Naive thymus-derived CD8-positive, alpha-beta T cell (primary cell): ENCODE measurements at regions not wholly inside any gene's neighbourhood (a gene's known extent, or its start where the extent isn't known, plus 50 kb on each side); places are given as distances from the start of the nearest gene placed in this dataset.
"Not testable (repeated sequence)": the region's sequence is repeated elsewhere in the genome, so short reads cannot be mapped to it uniquely, and the experiment has no call there.

Source experiments
- ATAC-seq, 2 donors: fragments of 150-1000 bp; cut with Tn5 transposase in 1 of 2; sonication (Bioruptor Pico), chemical (Tn5 transposase) in 1 of 2; 1 replicate in 1 of 2; 2 replicates in 1 of 2; pipeline ENCODE4 v1.10.0; 2021; ENCODE audit warnings: mild to moderate bottlenecking in 2 of 2, moderate library complexity in 2 of 2
- POLR2A ChIA-PET: fragments of 350-600 bp; sonication (Branson Sonifier 250); formaldehyde crosslinking; loops from one replicate; lab custom pipeline; 2021; ENCODE audit warnings: antibody characterized with exemption; lab: Charles Lee
- DNase-seq, 10 donors: peaks; one replicate each; pipeline versions ENCODE4 v3.0.0 to v3.0.0-alpha.2; 2020 to 2022
- H3K27ac Mint-ChIP-seq, 10 donors: one replicate each; pipeline ENCODE4 v1.8.0; 2020 to 2022; ENCODE audit warnings: mild to moderate bottlenecking in 10 of 10, mixed read lengths in 10 of 10, moderate library complexity in 4 of 10, inconsistent platforms in 1 of 10
- H3K27me3 Mint-ChIP-seq, 5 donors: one replicate each; pipeline ENCODE4 v1.8.0; 2021 to 2022; ENCODE audit warnings: mixed read lengths in 5 of 5
- H3K36me3 Mint-ChIP-seq, 3 donors: one replicate each; pipeline ENCODE4 v1.8.0; 2020 to 2022; ENCODE audit warnings: mixed read lengths in 3 of 3, mild to moderate bottlenecking in 2 of 3, inconsistent platforms in 1 of 3
- H3K4me1 Mint-ChIP-seq, 4 donors: one replicate each; pipeline ENCODE4 v1.8.0; 2021 to 2022; ENCODE audit warnings: mixed read lengths in 4 of 4
- H3K4me3 Mint-ChIP-seq, 10 donors: one replicate each; pipeline ENCODE4 v1.8.0; 2020 to 2022; ENCODE audit warnings: mild to moderate bottlenecking in 10 of 10, mixed read lengths in 10 of 10, moderate library complexity in 6 of 10, inconsistent platforms in 1 of 10
- H3K9me3 Mint-ChIP-seq, 9 donors: one replicate each; pipeline ENCODE4 v1.8.0; 2020 to 2022; ENCODE audit warnings: mixed read lengths in 9 of 9, mild to moderate bottlenecking in 3 of 9, inconsistent platforms in 1 of 9, moderate library complexity in 1 of 9

DNA sequence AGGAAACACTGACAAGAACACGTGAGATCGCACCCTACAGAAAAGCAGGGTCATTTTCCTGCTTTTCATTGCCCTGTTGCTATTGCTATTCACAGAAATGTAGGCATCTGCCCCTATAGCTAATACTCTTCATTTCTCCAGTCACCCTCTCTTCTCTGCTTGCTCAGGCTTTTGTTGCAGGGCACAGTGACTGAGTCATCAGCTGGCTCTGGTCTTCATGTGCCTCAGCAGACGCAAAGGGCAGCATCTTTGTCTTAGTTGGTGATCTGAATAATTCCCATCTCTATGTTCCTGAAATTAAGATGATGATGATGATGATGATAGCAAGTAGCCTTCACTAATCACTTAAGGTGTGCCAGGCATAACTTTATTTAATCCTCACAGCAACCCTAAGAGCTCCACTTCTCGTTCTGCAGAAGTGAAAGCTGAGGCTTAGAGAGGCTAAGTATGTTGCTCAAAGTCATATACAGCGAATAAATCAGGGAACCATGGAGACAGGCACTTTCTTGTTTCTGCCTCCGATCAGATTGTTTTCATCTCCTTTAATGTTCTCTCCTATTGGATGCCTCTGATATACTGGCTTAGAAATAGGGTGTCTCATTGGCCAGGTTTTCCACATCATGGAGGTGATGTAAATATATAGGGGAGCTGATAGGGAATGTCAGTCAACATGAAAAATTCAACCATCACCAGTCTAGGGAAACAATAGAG lies 133.0 kb upstream of the STK32A start:
- POLR2A ChIA-PET, result no interaction called here
- peaks cover 0 to 2% (median 0%) of the 10 kb centered on the region in 5 donors for H3K27me3 Mint-ChIP-seq
- no peak overlapping the region for H3K4me3 Mint-ChIP-seq
- peaks cover 0 to 2% (median 0%) of the 10 kb centered on the region in 3 donors for H3K36me3 Mint-ChIP-seq
- DNase-seq (no peak), ATAC-seq (no peak)
- no peaks in the 10 kb centered on the region for H3K9me3 Mint-ChIP-seq
- H3K27ac Mint-ChIP-seq, result no peak overlapping the region
- no peaks in the 10 kb centered on the region for H3K4me1 Mint-ChIP-seq

DNA sequence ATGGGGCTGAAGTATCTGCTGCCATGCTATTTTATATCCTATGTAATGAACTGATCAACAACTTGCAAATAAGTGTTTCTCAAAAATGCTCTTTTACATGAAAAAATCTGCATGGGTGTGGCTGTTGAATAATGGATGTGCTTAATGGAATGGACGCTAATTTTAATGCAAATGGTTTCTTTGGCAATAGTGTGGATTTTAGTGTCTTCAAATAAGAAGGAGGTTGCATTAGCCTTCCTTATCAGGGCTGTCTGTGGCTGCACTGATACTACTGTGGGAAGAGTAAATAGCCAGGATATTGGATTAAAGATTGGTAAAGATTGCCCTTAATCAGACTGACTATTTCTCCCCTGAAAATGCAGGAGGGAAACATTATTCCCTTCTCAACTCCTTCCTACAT lies 121.9 kb upstream of the STK32A start:
- POLR2A ChIA-PET, result no interaction called here
- DNase-seq (no peak), ATAC-seq (no peak)
- H3K9me3 Mint-ChIP-seq, result no peaks in the 10 kb centered on the region
- no peaks in the 10 kb centered on the region for H3K36me3 Mint-ChIP-seq
- H3K4me3 Mint-ChIP-seq, result no peak overlapping the region
- no peaks in the 10 kb centered on the region for H3K4me1 Mint-ChIP-seq
- H3K27ac Mint-ChIP-seq, result no peak overlapping the region
- H3K27me3 Mint-ChIP-seq, result peaks cover 0 to 7% (median 1%) of the 10 kb centered on the region in 5 donors

DNA sequence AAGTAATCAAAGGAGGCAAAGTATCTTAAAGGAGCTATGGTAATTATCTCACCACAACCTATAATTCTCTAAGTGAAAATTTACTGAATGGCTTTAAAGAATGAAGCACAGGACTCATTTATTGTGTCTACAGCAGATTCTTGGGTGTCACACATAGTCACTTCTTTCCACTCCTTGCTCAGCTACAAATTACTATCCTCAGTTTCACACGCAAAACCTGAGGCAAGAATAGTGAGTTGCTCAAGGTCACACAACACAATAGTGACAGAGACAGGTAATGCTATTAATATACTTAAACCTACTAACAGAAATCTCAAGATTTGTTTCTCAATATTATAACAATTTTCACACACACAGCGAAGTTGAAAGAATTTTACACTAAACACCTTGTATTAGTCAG lies 120.9 kb upstream of the STK32A start:
- no peaks in the 10 kb centered on the region for H3K9me3 Mint-ChIP-seq
- no peaks in the 10 kb centered on the region for H3K36me3 Mint-ChIP-seq
- no peak overlapping the region for H3K27ac Mint-ChIP-seq

DNA sequence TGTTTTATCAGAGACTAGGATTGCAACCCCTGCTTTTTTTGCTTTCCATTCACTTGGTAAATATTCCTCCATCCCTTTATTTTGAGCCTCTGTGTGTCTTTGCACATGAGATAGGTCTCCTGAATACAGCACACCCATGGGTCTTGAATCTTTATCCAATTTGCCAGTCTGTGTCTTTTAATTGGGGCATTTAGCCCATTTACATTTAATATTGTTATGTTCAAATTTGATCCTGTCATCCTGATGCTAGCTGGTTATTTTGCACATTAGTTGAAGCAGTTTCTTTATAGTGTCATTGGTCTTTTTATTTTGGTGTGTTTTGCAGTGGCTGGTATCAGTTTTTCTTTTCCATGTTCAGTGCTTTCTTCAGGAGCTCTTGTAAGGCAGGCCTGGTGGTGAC lies 95.1 kb upstream of the STK32A start:
- H3K27ac Mint-ChIP-seq, ATAC-seq, H3K4me1 Mint-ChIP-seq, DNase-seq, H3K4me3 Mint-ChIP-seq, POLR2A ChIA-PET: not testable (repeated sequence)
- Mint-ChIP-seq H3K27me3 (peaks cover 0 to 11% (median 3%) of the 10 kb centered on the region in 5 donors), H3K36me3 (peaks cover 0 to 35% (median 9%) of the 10 kb centered on the region in 3 donors), H3K9me3 (peaks cover 10 to 62% (median 36%) of the 10 kb centered on the region in 9 donors)

More for the DNA sequence above, 120.9 kb upstream of the STK32A start:
- POLR2A ChIA-PET, result no interaction called here
- Mint-ChIP-seq H3K4me1 (no peaks in the 10 kb centered on the region), H3K4me3 (no peak overlapping the region), H3K27me3 (peaks cover 0 to 1% (median 0%) of the 10 kb centered on the region in 5 donors)
- ATAC-seq (no peak), DNase-seq (no peak)

DNA sequence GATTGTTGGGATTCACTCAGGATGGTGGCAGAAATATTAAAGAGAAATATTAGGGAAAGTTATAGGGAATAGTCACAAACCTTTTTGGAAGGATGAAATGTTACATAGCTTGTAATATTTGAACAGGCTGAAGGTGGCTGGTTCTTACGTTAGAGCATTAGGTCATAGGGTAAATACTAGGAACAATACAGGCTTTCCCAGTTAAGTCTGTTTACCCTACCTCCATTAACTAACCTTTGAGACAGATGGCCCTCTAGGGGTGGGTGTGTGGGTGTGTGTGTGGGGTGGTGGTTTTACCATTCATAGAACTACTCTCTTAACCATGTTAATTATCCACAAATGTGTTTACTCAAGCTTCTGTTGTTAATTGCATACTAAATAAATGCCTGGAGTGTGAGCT lies 94.3 kb upstream of the STK32A start:
- Mint-ChIP-seq H3K4me1 (no peaks in the 10 kb centered on the region), H3K36me3 (peaks cover 0 to 35% (median 9%) of the 10 kb centered on the region in 3 donors), H3K27me3 (peaks cover 0 to 11% (median 5%) of the 10 kb centered on the region in 5 donors), H3K27ac (no peak overlapping the region), H3K4me3 (no peak overlapping the region), H3K9me3 (peaks cover 10 to 62% (median 36%) of the 10 kb centered on the region in 9 donors)
- DNase-seq (no peak), ATAC-seq (no peak)
- POLR2A ChIA-PET, result no interaction called here

DNA sequence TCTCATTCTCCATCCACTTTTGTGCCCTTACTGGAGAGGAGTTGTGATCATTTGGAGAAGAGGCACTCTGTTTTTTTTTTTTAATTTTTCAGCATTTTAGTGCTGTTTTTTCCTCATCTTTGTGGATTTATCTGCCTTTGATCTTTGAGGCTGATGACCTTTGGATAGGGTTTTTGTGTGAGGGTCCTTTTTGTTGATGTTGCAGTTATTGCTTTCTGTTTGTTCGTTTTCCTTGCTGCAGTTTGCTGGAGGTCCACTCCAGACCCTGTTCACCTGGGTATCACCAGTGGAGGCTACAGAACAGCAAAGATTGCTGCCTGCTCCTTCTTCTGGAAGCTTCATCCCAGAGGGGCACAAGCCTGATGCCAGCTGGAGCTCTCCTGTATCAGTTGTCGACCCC lies 93.2 kb upstream of the STK32A start:
- Mint-ChIP-seq H3K9me3 (peaks cover 10 to 51% (median 33%) of the 10 kb centered on the region in 9 donors), H3K27me3 (peaks cover 0 to 11% (median 5%) of the 10 kb centered on the region in 5 donors), H3K36me3 (peaks cover 0 to 35% (median 9%) of the 10 kb centered on the region in 3 donors)
- H3K27ac Mint-ChIP-seq, ATAC-seq, POLR2A ChIA-PET, H3K4me1 Mint-ChIP-seq, DNase-seq, H3K4me3 Mint-ChIP-seq: not testable (repeated sequence)

DNA sequence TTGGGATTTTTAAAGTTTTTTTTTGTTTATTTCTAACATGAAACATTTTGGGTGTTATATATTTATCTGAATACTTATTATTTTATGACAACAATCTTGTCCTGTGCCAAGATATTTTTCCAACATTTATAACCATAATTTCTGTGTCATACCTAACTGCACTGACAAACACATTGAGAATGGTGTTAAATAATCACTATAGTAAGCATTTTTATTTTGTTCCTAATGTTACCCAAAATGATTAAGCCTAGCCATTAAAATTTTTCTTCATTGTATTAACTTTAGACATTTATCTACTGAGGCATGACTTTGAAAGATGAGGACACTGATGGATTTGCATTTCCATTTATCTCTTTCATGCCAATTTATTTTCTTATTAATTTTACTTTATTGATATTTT lies 91.6 kb upstream of the STK32A start:
- ATAC-seq (no peak), DNase-seq (no peak)
- peaks cover 5 to 35% (median 24%) of the 10 kb centered on the region in 9 donors for H3K9me3 Mint-ChIP-seq
- no peaks in the 10 kb centered on the region for H3K4me1 Mint-ChIP-seq
- H3K36me3 Mint-ChIP-seq, result peaks cover 0 to 25% (median 9%) of the 10 kb centered on the region in 3 donors
- H3K27ac Mint-ChIP-seq, result no peak overlapping the region
- H3K27me3 Mint-ChIP-seq, result peaks cover 0 to 15% (median 5%) of the 10 kb centered on the region in 5 donors
- POLR2A ChIA-PET, result no interaction called here
- no peak overlapping the region for H3K4me3 Mint-ChIP-seq

DNA sequence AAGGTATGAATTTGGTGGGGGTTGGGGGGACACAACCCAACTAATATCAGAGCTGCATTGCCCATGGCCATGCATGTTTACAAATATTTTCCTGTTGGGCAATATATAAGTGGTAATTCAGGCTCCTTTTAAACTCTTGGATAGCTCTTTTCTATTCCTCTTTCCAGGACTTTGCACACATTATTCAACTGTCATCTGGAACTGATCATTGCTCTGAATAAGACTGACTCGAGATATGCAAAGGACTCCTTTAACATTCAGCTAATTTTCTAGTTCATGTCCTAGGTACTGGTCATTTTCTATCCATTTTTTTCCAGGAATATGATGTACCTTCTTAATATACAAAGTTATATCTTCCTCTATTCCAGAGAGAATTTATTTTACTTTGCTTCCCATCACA lies 89.5 kb upstream of the STK32A start:
- Mint-ChIP-seq H3K27ac (no peak overlapping the region), H3K27me3 (peaks cover 0 to 7% (median 4%) of the 10 kb centered on the region in 5 donors), H3K4me3 (no peak overlapping the region), H3K36me3 (peaks cover 0 to 8% (median 0%) of the 10 kb centered on the region in 3 donors), H3K9me3 (peaks cover 2 to 14% (median 5%) of the 10 kb centered on the region in 9 donors), H3K4me1 (no peaks in the 10 kb centered on the region)
- DNase-seq, result no peak
- POLR2A ChIA-PET, result no interaction called here
- no peak for ATAC-seq

DNA sequence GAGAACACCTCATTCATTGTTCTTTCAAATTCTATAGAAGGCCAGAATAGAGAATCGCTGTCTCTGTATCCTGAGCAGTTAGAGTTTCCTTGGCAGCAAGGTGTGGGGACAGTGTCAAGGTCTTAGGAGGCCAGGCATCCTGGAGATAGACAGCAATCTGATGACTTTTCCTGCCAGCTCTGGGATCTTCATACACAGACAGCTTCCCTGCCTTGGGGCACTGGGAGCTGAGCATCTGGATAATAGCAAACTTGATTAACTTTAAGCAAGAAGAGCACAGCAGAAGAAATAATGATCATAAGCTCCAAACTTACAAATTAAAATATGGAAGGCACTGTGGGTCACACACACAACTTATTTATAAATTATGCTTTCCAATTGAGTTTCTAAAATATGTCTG lies 86.1 kb upstream of the STK32A start:
- no peak for ATAC-seq
- POLR2A ChIA-PET, result no interaction called here

DNA sequence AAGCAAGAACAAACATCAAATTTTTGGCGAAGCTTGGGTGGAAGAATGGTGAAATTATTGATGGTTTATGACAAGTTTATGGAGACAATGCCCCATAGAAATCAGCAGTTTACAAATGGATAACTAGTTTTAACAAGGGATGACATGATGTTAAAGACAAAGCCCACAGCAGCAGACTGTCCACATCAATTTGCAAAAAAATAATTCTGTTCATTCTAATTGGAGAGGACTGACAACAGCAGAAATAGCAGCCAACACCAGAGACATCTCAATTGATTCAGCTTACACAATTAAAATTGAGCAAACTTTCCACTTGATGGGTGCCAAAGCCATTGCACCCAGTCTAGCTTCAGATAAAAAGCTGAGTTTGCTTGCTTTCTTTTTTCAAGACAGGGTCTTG lies 82.7 kb upstream of the STK32A start:
- H3K9me3 Mint-ChIP-seq, result peaks cover 0 to 11% (median 0%) of the 10 kb centered on the region in 9 donors
- H3K4me3 Mint-ChIP-seq, result no peak overlapping the region
- no peaks in the 10 kb centered on the region for H3K4me1 Mint-ChIP-seq
- no peak overlapping the region for H3K27ac Mint-ChIP-seq
- DNase-seq (no peak), ATAC-seq (no peak)
- H3K27me3 Mint-ChIP-seq, result peaks cover 0 to 4% (median 0%) of the 10 kb centered on the region in 5 donors
- H3K36me3 Mint-ChIP-seq, result no peaks in the 10 kb centered on the region
- POLR2A ChIA-PET, result no interaction called here

More for the DNA sequence above, 86.1 kb upstream of the STK32A start:
- Mint-ChIP-seq H3K27ac (no peak overlapping the region), H3K4me3 (no peak overlapping the region), H3K4me1 (no peaks in the 10 kb centered on the region), H3K27me3 (peaks cover 0 to 6% (median 0%) of the 10 kb centered on the region in 5 donors), H3K9me3 (peaks cover 0 to 11% (median 0%) of the 10 kb centered on the region in 9 donors), H3K36me3 (no peaks in the 10 kb centered on the region)
- no peak for DNase-seq

DNA sequence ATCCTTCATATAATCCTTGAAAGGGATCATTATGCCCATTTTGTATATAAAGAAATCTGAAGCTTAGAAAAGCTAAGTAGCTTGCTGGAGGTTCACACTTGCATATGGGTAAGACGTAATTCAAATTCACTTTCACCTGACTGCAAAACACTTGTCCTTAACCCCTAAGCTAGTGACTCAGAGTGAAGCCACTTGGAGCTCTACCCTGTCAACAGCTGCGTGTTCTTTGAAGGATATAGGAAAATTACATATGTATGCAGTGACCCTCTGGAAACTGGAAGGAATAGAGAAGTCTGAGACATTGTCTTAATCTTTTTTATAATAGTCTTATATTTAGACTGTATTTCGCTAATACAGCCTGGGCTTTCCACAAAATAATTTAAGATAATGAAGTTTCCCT lies 80.0 kb upstream of the STK32A start:
- Mint-ChIP-seq H3K4me3 (no peak overlapping the region), H3K9me3 (peaks cover 0 to 11% (median 0%) of the 10 kb centered on the region in 9 donors), H3K27ac (no peak overlapping the region), H3K36me3 (no peaks in the 10 kb centered on the region), H3K27me3 (peaks cover 0 to 1% (median 0%) of the 10 kb centered on the region in 5 donors), H3K4me1 (no peaks in the 10 kb centered on the region)
- POLR2A ChIA-PET, result no interaction called here
- DNase-seq (no peak), ATAC-seq (no peak)

DNA sequence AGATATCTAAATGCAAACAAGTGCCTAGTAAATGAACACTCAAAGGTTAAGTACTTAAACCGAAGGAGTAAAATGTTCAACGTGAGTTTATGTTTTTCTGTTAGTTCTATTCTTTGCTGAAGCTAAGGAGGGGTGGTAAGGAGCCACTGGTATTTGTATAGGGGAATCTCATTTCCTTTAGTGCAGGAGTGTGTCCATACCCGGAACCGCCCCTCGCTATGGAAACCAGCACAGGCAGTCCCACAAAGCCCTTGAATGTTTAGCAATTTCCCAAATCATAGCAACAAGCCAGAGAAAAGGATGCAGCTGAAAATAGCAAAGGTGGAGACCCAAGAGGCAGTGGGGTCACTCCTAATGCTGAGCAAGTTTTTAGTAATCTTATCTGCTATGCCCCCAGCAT lies 78.8 kb upstream of the STK32A start:
- H3K27ac Mint-ChIP-seq, result no peak overlapping the region
- ATAC-seq (no peak), DNase-seq (no peak)
- H3K9me3 Mint-ChIP-seq, result peaks cover 0 to 11% (median 0%) of the 10 kb centered on the region in 9 donors
- H3K36me3 Mint-ChIP-seq, result no peaks in the 10 kb centered on the region
- H3K27me3 Mint-ChIP-seq, result peaks cover 0 to 4% (median 2%) of the 10 kb centered on the region in 5 donors
- no peak overlapping the region for H3K4me3 Mint-ChIP-seq
- H3K4me1 Mint-ChIP-seq, result no peaks in the 10 kb centered on the region
- POLR2A ChIA-PET, result no interaction called here

DNA sequence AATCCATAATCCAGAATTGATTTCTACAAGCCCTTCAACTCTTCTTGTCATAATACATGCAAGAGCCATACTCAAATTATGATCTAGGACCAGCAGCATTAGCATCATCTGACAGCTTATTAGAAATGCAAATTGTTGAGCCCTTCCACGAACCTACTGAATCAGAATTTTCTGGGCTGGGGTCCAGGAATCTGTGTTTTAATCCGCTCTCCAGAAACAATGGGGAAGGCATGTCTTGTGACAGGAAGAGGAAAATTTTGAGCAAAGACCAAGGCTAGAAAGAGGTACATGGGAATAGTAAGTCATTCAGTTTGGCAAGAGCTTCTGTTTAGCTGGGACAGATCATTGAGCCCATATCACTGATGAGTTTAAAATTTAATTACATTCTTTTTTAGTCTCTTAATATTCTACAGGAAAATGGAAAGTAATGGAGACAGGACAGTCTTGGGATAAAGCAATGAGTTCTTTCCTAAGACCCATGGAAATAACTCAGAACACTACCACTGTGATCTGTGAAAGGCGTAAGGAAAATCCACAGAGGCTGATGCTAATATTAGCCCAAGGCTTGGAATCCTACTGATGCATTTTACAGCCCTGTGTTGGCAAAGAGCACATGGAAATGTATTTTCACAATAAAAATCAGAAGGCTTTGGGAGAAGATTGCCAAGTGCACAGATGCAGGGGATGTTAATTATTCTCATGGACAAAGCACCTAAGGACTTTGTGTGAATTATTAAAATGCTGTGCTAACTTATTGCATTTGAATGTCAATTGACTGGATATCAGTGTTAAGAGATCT lies 73.7 kb upstream of the STK32A start:
- H3K4me3 Mint-ChIP-seq, result no peak overlapping the region
- DNase-seq (no peak), ATAC-seq (no peak)
- peaks cover 2 to 13% (median 5%) of the 10 kb centered on the region in 5 donors for H3K27me3 Mint-ChIP-seq
- peaks cover 0 to 7% (median 2%) of the 10 kb centered on the region in 9 donors for H3K9me3 Mint-ChIP-seq
- no peak overlapping the region for H3K27ac Mint-ChIP-seq
- H3K36me3 Mint-ChIP-seq, result no peaks in the 10 kb centered on the region
- H3K4me1 Mint-ChIP-seq, result no peaks in the 10 kb centered on the region
- POLR2A ChIA-PET, result no interaction called here
